ENCODE measurements at regions not wholly inside any gene's neighbourhood (a gene's known extent, or its start where the extent isn't known, plus 50 kb on each side); places are given as distances from the start of the nearest gene placed in this dataset.

DNA sequence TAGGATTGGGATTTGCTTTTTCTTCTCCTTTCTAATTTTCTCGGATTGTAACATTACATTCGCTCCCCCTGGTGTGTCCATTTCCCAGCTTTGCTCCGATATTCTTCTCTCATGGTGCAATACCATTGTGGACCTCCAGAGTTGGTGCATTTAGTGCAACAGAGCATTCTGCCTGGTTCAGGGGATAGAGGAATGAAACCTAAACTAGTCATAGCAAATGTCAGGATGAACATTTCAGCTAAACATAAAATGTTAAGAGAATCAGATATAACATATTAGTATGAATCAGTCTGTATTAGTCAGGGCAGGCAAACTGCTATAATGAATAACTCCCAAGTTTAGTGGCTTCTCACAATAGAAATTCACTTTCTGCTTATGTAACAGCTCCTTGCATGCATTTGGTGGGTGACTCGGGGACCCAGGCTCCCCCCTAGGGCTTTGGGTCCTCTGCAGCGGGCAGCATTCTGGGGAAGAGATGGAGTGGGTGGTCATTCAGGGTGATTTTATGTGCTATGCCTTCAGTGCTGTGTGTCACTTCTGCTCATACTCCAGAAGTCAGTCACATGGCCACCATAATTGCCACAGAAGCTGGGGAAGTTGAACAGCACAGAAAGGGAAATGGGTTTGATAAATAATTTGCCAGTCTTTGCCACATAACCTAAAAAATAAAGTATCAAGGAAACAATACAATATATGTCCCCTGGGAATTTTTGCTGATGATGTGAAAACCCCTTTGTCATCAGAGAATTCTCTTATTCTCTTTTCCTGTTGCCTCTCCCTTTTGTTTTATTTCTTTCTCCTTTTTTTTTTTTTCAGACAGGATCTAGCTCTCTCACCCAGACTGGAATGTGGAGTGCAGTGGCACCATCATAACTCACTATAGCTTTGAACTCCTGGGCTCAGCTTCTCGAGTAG is 111.0 kb downstream of the HSPH1 start:
- TF ChIP-seq, protein P1, sequence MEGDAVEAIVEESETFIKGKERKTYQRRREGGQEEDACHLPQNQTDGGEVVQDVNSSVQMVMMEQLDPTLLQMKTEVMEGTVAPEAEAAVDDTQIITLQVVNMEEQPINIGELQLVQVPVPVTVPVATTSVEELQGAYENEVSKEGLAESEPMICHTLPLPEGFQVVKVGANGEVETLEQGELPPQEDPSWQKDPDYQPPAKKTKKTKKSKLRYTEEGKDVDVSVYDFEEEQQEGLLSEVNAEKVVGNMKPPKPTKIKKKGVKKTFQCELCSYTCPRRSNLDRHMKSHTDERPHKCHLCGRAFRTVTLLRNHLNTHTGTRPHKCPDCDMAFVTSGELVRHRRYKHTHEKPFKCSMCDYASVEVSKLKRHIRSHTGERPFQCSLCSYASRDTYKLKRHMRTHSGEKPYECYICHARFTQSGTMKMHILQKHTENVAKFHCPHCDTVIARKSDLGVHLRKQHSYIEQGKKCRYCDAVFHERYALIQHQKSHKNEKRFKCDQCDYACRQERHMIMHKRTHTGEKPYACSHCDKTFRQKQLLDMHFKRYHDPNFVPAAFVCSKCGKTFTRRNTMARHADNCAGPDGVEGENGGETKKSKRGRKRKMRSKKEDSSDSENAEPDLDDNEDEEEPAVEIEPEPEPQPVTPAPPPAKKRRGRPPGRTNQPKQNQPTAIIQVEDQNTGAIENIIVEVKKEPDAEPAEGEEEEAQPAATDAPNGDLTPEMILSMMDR (IDR thresholded peaks at IDR 0.05; ENCODE audit: low read length, missing control alignments) = peak; percentile 35
- DNase-seq (ENCODE audit: low read depth) = no peak
- no peak overlapping the region for H3K4me3 ChIP-seq (replicated peaks; ENCODE audit: low read depth, low read length)

DNA sequence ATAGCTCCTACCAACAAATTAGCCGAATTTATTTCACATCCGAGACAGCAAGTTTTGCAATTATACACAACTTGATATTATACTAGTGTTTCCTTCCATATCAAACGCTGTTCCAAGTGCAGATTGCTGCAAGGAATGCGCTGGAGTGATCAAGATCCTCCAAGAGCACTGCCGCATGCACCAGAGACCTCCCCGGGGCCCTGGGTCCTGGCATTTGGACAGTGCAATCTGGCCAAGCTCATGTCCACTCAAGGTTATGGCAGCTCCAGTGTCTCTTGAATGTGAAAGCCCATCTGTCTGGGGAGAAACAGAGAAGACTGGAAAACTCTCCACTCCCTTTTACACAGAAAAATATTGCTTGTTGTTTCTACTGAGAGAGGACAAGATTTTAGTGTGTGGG is 111.9 kb downstream of the HSPH1 start:
- no peak for DNase-seq (ENCODE audit: low read depth)
- TF ChIP-seq, protein P1 (IDR thresholded peaks at IDR 0.05; ENCODE audit: low read length, missing control alignments) = no peak
- H3K4me3 ChIP-seq (replicated peaks; ENCODE audit: low read depth, low read length) = no peak overlapping the region

DNA sequence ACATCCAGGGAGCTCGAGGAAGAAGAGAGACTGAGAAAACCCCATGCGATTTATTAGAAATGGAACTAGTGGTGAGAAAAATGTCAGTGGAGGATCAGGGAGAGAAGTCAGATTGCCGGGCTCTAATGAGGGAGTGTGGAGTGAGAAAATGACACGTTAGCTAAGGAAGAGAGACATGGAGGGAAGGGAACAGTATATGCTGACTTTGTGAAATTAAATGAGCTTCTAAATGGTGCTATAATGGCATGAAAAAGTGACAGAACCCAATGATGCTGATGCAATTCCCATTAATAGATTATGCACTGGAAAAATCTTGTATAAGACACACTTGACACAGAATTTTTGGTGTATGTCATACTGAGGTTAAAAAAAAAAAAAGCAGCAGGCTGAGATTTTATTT is 112.6 kb downstream of the HSPH1 start:
- H3K4me3 ChIP-seq (replicated peaks; ENCODE audit: low read depth, low read length) = no peak overlapping the region
- no peak for DNase-seq (ENCODE audit: low read depth)
- TF ChIP-seq, protein P1 (IDR thresholded peaks at IDR 0.05; ENCODE audit: low read length, missing control alignments) = no peak

DNA sequence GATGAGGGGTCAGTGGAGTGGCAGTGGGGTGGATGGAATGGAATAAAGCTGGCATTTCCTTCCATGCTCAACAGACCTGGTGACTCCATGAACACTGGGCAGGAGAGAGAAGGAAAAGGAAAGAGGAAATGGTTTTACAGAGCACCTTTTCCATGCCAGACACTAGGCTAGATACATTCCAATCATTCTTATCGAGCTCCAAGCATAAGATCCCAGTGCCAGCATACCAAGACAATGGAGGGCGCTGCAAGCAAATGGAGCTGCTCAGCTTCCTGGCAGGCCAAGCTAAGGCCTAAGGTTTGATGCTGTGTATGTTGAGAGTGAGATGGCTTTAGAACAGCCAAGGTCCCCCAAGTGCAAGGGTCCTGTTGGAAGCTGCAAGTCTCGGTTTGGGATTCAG is 113.2 kb downstream of the HSPH1 start:
- no peak overlapping the region for H3K4me3 ChIP-seq (replicated peaks; ENCODE audit: low read depth, low read length)
- peak; percentile 37 for DNase-seq (ENCODE audit: low read depth)

DNA sequence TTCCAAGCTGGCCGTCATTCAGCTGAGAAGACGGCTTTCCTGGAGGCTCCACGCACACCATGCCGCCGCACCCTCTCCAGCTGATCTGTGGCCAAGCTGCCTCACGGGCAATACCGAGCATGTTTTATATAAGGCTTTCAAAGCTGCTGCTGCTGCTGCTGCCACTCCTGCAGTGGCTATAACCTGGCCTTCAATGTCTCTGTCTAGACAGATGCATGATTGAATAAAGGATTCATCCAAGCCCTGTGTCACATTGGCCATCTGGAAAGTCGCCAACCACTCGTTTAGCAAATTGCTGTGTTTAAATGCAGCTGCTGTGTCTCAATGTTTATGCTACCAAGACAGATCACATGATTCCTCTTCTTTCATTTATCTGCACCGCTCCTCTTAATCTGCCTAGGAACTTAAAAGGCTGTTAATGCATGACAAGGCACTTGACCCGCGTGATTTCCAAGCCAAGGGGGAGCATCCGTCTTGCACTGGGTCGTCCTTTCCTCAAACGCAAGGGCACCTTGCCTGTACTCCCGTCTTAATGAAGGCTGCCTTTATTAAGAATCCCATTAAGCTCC is 114.3 kb downstream of the TEX26 start:
- peak; percentile 64 for DNase-seq (ENCODE audit: low read depth)
- TF ChIP-seq, protein P1 (IDR thresholded peaks at IDR 0.05; ENCODE audit: low read length, missing control alignments) = no peak
- no peak overlapping the region for H3K4me3 ChIP-seq (replicated peaks; ENCODE audit: low read depth, low read length)

More for the DNA sequence above, 113.2 kb downstream of the HSPH1 start:
- TF ChIP-seq, protein P1 (IDR thresholded peaks at IDR 0.05; ENCODE audit: low read length, missing control alignments) = no peak

DNA sequence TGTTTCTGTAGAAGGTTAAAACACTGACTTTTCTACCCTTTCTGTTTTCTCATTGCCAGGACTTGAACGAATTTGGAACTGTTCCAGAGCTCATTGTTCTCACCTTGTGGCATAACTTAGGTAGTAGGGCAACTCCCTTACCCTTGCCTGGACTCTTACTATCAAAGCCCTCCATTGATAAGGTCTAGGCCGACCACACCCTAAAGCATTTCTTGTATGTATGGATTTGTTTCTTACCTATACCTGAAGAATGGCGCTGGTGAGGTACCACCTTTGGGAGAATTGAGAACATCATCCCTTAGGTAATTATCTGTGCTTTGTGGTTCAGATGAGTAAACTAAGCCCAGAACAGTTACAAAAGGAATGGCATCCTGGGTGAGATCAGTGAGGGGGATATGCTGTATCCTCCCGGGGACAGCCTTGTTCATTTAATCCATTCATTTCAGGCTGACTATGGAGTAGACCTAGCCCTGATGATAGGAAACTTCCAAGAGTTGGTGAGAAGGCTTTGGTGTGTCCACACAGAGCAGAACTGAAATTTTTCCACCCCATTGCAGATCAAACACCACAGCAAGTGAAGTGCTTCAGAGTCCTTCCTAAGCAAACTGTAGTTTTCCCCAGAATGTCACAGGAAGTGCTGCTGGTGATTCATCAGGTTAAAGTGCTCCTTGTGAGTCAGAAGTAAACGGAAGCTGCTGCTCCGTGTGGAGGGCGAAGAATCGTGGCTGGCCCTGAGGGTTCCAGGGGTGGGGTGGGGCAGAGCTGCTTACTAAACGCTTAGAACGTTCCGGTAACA is 113.0 kb downstream of the TEX26 start:
- peak; percentile 96 for DNase-seq (ENCODE audit: low read depth)
- TF ChIP-seq, protein P1 (IDR thresholded peaks at IDR 0.05; ENCODE audit: low read length, missing control alignments) = no peak
- no peak overlapping the region for H3K4me3 ChIP-seq (replicated peaks; ENCODE audit: low read depth, low read length)
